ENCODE measurements at regions not wholly inside any gene's neighbourhood (a gene's known extent, or its start where the extent isn't known, plus 50 kb on each side); places are given as distances from the start of the nearest gene placed in this dataset.

DNA sequence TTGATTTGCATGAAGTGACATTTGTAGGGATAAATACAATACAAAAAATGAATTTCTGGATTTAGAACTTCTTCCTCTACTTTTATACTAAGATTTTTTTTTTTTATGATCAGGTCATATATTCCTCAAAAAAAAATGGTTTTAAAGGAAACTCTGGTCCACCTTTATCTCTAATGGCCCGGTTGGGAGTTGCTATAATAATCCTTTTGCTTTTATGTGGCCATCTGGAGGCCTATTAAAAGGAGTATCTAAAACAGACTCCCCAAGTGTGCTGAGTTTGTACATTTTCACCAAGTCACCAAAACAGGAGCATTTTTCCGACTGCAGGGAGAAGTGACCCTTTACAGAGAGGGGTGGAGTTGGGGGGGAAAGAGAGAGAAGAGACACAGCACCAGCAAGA lies 329.2 kb upstream of the FIGN start:
- Histone ChIP-seq H3K23ac (ENCODE audit: low read depth, low read length) (no peak overlapping the region), H2BK120ac (ENCODE audit: low read depth, low read length) (no peak overlapping the region), H3K36me3 (ENCODE audit: control insufficient read depth, insufficient read depth, low read length) (no peaks in the 10 kb centered on the region), H2AFZ (replicated peaks; ENCODE audit: low read length, poor library complexity) (no peak overlapping the region), H3K18ac (ENCODE audit: low read depth, low read length) (no peak overlapping the region), H3K4me2 (ENCODE audit: low read depth, low read length) (no peak overlapping the region), H2BK15ac (ENCODE audit: low read depth, low read length) (no peak overlapping the region), H3K79me1 (ENCODE audit: low read depth in 1 of 2, low read length in 2 of 2) (no peaks in the 10 kb centered on the region), H3K9me1 (ENCODE audit: insufficient read depth, low read length) (no peaks in the 10 kb centered on the region), H4K8ac (ENCODE audit: low read depth in 2 of 2, low read length in 2 of 2) (no peak overlapping the region), H3K27me3 (ENCODE audit: control insufficient read depth, insufficient read depth, low read length) (no peaks in the 10 kb centered on the region), H3K14ac (replicated peaks; ENCODE audit: low read depth, low read length) (no peak overlapping the region), H3K56ac (ENCODE audit: extremely low read depth, insufficient read depth, low read length) (no peak overlapping the region), H3K4me3 (ENCODE audit: insufficient read depth, low read depth, low read length) (no peak overlapping the region), H4K5ac (ENCODE audit: low read depth, low read length) (no peak overlapping the region), H3K4me1 (ENCODE audit: control insufficient read depth, insufficient read depth, low read length) (no peaks in the 10 kb centered on the region), H2AK9ac (replicated peaks; ENCODE audit: low read depth, low read length, poor library complexity) (no peak overlapping the region), H3K27ac (ENCODE audit: insufficient read depth, low read length) (no peak overlapping the region), H4K91ac (ENCODE audit: insufficient read depth, low read depth, low read length) (no peak overlapping the region), H2BK20ac (ENCODE audit: low read depth, low read length) (no peak overlapping the region), H4K20me1 (ENCODE audit: insufficient read depth, low read length) (no peaks in the 10 kb centered on the region), H2BK5ac (ENCODE audit: low read depth, low read length, poor library complexity, severe bottlenecking) (no peak overlapping the region), H3K9ac (ENCODE audit: low read depth, low read length) (no peak overlapping the region), H3K9me3 (ENCODE audit: control insufficient read depth, insufficient read depth, low read length) (no peaks in the 10 kb centered on the region), H2AK5ac (ENCODE audit: low read depth, low read length) (no peak overlapping the region), H3K4ac (ENCODE audit: low read depth, low read length) (no peak overlapping the region)
- in situ Hi-C loops (cut with MboI; ENCODE audit: low sequenced_read_pairs) = no loop called here
- TF ChIP-seq RCOR1 (IDR thresholded peaks at IDR 0.05; ENCODE audit: insufficient replicate concordance, low read length) (no peak), POLR2A (IDR thresholded peaks at IDR 0.05; ENCODE audit: low read depth, low read length) (no peak), SMC3 (IDR thresholded peaks at IDR 0.05; ENCODE audit: low read depth, low read length) (no peak), RAD21 (IDR thresholded peaks at IDR 0.05; ENCODE audit: low read length) (no peak), BHLHE40 (IDR thresholded peaks at IDR 0.05; ENCODE audit: low read depth, low read length) (no peak), MAFK (IDR thresholded peaks at IDR 0.05; ENCODE audit: low read depth, low read length) (no peak), MAZ (IDR thresholded peaks at IDR 0.05; ENCODE audit: borderline replicate concordance, low read depth, low read length) (no peak), CHD1 (IDR thresholded peaks at IDR 0.05; ENCODE audit: low read depth, low read length) (no peak), FOS (IDR thresholded peaks at IDR 0.05; ENCODE audit: low read depth, low read length) (no peak), RFX5 (IDR thresholded peaks at IDR 0.05; ENCODE audit: low read depth, low read length) (no peak), CEBPB (IDR thresholded peaks at IDR 0.05; ENCODE audit: low read depth, low read length) (no peak), MXI1 (IDR thresholded peaks at IDR 0.05; ENCODE audit: borderline replicate concordance, low read depth, low read length) (no peak)
- TF ChIP-seq, protein P1, sequence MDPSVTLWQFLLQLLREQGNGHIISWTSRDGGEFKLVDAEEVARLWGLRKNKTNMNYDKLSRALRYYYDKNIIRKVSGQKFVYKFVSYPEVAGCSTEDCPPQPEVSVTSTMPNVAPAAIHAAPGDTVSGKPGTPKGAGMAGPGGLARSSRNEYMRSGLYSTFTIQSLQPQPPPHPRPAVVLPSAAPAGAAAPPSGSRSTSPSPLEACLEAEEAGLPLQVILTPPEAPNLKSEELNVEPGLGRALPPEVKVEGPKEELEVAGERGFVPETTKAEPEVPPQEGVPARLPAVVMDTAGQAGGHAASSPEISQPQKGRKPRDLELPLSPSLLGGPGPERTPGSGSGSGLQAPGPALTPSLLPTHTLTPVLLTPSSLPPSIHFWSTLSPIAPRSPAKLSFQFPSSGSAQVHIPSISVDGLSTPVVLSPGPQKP (IDR thresholded peaks at IDR 0.05; ENCODE audit: borderline replicate concordance, low read depth, low read length) = no peak
- DNase-seq (no peak), ATAC-seq (ENCODE audit: low read depth) (no peak)
- dilution Hi-C loops (cut with HindIII; ENCODE audit: low sequenced_read_pairs, unreplicated experiment) = no loop called here
- no TSS peak for BruUV-seq (replicated peaks)
- ChIA-PET CTCF (no interaction called here), POLR2A (ENCODE audit: unreplicated experiment) (no interaction called here)
- intact Hi-C loops (cut with micrococcal nuclease) = no loop called here
- no CpG with 5 or more reads among the region's 2 CpGs for WGBS, 2 experiments (ENCODE audit: extremely low coverage in 2 of 2, insufficient read length in 1 of 2)

All from IMR-90 (cell line).